Neural progenitor cell (in vitro differentiated cells): ENCODE measurements at regions not wholly inside any gene's neighbourhood (a gene's known extent, or its start where the extent isn't known, plus 50 kb on each side); places are given as distances from the start of the nearest gene placed in this dataset.

ENCODE experiments used
- DNase-seq: peaks from one replicate; pipeline ENCODE4 v3.0.0-alpha.2; 2016; ENCODE audit warnings: low spot score
- H2AFZ ChIP-seq: fragments of 200-600 bp; sonication (generic); replicated peaks from 2 replicates; pipeline ENCODE4 v1.6.1; 2016; ENCODE audit warnings: antibody characterized with exemption
- H3F3A ChIP-seq: fragments of 200-600 bp; sonication (generic); 2 replicates; pipeline ENCODE4 v1.6.1; 2016; ENCODE audit warnings: antibody characterized with exemption, low read depth
- H3K27ac ChIP-seq: fragments of 200-600 bp; sonication (generic); 2 replicates; pipeline ENCODE4 v1.5.1; 2016; ENCODE audit warnings: mild to moderate bottlenecking
- H3K27me3 ChIP-seq: fragments of 200-600 bp; sonication (generic); 2 replicates; pipeline ENCODE4 v1.6.1; 2016; ENCODE audit warnings: mild to moderate bottlenecking, moderate library complexity
- H3K36me3 ChIP-seq: fragments of 200-600 bp; sonication (generic); 2 replicates; pipeline ENCODE4 v1.5.1; 2016
- H3K4me1 ChIP-seq: fragments of 200-600 bp; sonication (generic); 2 replicates; pipeline ENCODE4 v1.6.1; 2016; ENCODE audit warnings: mixed run types
- H3K4me2 ChIP-seq: fragments of 200-600 bp; sonication (generic); 2 replicates; pipeline ENCODE4 v1.6.1; 2016
- H3K4me3 ChIP-seq: fragments of 200-600 bp; sonication (generic); 2 replicates; pipeline ENCODE4 v1.5.1; 2016
- H3K79me2 ChIP-seq: fragments of 200-600 bp; sonication (generic); 2 replicates; pipeline ENCODE4 v1.6.1; 2016; ENCODE audit warnings: low read depth
- H3K9ac ChIP-seq: fragments of 200-600 bp; sonication (generic); 2 replicates; pipeline ENCODE4 v1.6.1; 2016
- H3K9me3 ChIP-seq: fragments of 200-600 bp; sonication (generic); 2 replicates; pipeline ENCODE4 v1.5.1; 2016; ENCODE audit warnings: low read depth
- H4K20me1 ChIP-seq: fragments of 200-600 bp; sonication (generic); 2 replicates; pipeline ENCODE4 v1.6.1; 2016; ENCODE audit warnings: low read depth
- H3K27ac Mint-ChIP-seq: 3 replicates; pipeline ENCODE4 v1.8.0; 2021; ENCODE audit warnings: mixed read lengths
- H3K27me3 Mint-ChIP-seq: 2 replicates; pipeline ENCODE4 v1.8.0; 2022; ENCODE audit warnings: low read depth, mild to moderate bottlenecking, inconsistent platforms, moderate library complexity, mixed read lengths; ENCODE audit not compliant: insufficient read depth
- H3K36me3 Mint-ChIP-seq: 3 replicates; pipeline ENCODE4 v1.8.0; 2021; ENCODE audit warnings: mixed read lengths
- H3K4me1 Mint-ChIP-seq: 3 replicates; pipeline ENCODE4 v1.8.0; 2021; ENCODE audit warnings: mixed read lengths
- H3K4me3 Mint-ChIP-seq: 3 replicates; pipeline ENCODE4 v1.8.0; 2021; ENCODE audit warnings: mild to moderate bottlenecking, moderate library complexity, mixed read lengths
- H3K9me3 Mint-ChIP-seq: 3 replicates; pipeline ENCODE4 v1.8.0; 2020; ENCODE audit warnings: mixed read lengths
- EZH2 ChIP-seq: fragments of 200-600 bp; sonication (generic); IDR thresholded peaks from 2 replicates; pipeline ENCODE4 v1.6.1; 2017; ENCODE audit warnings: antibody characterized with exemption, mild to moderate bottlenecking, moderate library complexity
- EZH2phosphoT487 ChIP-seq: fragments of 200-600 bp; sonication (generic); IDR thresholded peaks from 2 replicates; pipeline ENCODE4 v1.6.1; 2017; ENCODE audit warnings: antibody characterized with exemption
- TF ChIP-seq, protein P1 (sequence below): fragments of 200-600 bp; sonication (generic); IDR thresholded peaks from 2 replicates; pipeline ENCODE4 v1.5.1; 2017; ENCODE audit warnings: antibody characterized with exemption, mild to moderate bottlenecking

DNA sequence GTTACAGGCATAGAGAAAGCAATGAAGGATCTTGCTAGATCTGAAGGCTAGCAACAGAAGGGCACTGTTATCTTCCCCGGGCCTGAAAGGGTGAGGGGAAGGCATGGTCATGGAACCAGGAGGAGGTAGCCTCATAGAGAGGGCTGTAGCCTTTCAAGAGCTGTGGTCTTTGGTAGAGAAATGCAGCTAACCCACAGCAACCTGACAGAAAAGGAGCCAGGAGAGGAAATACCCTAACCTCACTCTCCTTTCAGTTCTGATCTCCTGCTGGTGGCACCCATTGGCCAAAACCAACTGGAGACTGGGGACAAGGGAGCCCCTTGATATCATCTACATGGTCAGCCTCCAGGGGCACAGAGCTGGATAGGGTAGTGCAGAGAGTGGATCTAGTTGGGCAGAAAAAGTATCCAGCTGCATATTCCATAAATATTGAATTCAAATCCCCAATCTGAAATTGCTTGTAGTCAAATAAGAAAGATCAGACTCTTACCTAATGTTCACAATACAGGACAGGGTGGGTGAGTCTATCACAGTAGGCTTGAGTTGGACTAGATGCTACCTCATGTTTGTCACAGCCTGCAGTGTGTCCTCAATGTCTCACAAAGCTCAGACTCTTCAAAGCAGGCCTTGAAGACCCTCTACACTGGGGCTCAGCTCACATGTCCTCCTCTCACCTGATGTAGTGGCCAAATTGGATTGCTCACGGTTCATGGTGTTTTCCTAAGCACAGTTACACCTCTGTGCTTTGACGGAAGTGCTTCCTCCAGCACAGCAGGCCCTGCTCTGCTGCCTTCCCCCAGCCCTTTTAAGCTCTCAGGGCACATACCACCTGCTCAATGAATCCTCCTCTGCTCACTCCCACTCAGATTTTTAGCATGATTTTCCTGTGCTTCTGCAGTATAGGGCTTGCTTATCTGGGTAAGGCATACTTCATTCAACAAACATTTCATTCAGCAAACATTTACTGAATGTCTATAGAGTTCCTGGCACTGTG, 74.1 kb upstream of the JUN start:
- H3F3A ChIP-seq: peaks cover 12% of the 10 kb centered on the region
- H3K27ac ChIP-seq: no peak overlapping the region
- Mint-ChIP-seq H3K36me3 (no peaks in the 10 kb centered on the region), H3K27me3 (peaks cover 4% of the 10 kb centered on the region), H3K4me1 (peaks cover 25% of the 10 kb centered on the region), H3K9me3 (no peaks in the 10 kb centered on the region), H3K27ac (no peak overlapping the region), H3K4me3 (no peak overlapping the region)
- H3K9me3 ChIP-seq: no peaks in the 10 kb centered on the region
- H3K36me3 ChIP-seq: no peaks in the 10 kb centered on the region
- no peaks in the 10 kb centered on the region for H3K79me2 ChIP-seq
- no peak for DNase-seq
- TF ChIP-seq, protein P1, sequence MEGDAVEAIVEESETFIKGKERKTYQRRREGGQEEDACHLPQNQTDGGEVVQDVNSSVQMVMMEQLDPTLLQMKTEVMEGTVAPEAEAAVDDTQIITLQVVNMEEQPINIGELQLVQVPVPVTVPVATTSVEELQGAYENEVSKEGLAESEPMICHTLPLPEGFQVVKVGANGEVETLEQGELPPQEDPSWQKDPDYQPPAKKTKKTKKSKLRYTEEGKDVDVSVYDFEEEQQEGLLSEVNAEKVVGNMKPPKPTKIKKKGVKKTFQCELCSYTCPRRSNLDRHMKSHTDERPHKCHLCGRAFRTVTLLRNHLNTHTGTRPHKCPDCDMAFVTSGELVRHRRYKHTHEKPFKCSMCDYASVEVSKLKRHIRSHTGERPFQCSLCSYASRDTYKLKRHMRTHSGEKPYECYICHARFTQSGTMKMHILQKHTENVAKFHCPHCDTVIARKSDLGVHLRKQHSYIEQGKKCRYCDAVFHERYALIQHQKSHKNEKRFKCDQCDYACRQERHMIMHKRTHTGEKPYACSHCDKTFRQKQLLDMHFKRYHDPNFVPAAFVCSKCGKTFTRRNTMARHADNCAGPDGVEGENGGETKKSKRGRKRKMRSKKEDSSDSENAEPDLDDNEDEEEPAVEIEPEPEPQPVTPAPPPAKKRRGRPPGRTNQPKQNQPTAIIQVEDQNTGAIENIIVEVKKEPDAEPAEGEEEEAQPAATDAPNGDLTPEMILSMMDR: no peak
- no peak for TF ChIP-seq EZH2
- TF ChIP-seq EZH2phosphoT487: no peak
- H3K4me3 ChIP-seq: no peak overlapping the region
- H3K27me3 ChIP-seq: no peaks in the 10 kb centered on the region
- H2AFZ ChIP-seq: peak overlapping the region; percentile 7
- no peaks in the 10 kb centered on the region for H4K20me1 ChIP-seq
- H3K9ac ChIP-seq: no peak overlapping the region
- H3K4me1 ChIP-seq: peaks cover 21% of the 10 kb centered on the region
- H3K4me2 ChIP-seq: no peak overlapping the region

DNA sequence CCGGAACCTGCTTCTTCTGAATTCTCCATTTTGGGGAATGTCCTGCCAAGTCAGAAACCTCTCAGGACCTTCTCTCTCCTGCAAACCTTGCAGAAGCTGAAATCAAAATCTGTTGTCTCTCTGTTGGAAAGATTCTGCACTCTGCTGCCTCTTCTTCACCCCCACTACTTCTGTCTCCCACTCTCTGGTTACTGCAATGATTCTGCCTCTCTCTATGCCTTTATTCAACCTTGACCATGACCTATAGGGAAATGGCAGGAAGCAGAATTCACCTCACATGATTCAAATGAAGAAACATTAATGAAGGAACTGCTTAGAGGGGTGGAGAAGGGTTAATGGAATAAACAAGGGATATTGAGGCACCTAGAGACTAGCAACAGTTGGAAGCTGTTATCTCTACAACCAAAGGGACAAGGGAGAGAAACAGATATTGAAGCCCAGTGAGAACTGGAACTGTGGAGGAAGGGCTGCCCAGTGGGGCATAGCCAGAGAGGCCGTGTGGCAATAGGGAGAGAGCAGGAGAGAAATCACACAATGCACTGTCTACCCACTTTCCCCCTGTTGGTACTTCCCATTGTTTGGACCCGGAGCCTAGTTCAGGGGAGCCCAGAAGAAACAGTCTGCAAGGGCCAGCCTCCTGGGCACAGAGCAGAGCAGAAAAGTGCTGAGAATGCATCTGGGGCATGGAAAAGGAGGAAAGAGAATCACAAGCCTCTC, 76.1 kb upstream of the JUN start:
- H3F3A ChIP-seq: peaks cover 5% of the 10 kb centered on the region
- H3K27ac Mint-ChIP-seq: no peak overlapping the region
- no peaks in the 10 kb centered on the region for H3K9me3 ChIP-seq
- no peak overlapping the region for H3K4me3 ChIP-seq
- no peak overlapping the region for H3K9ac ChIP-seq
- H3K4me1 Mint-ChIP-seq: peaks cover 22% of the 10 kb centered on the region
- TF ChIP-seq, protein P1: no peak
- no peak for TF ChIP-seq EZH2phosphoT487
- no peak for TF ChIP-seq EZH2
- no peaks in the 10 kb centered on the region for H3K36me3 Mint-ChIP-seq
- H3K9me3 Mint-ChIP-seq: no peaks in the 10 kb centered on the region
- no peak overlapping the region for H3K4me2 ChIP-seq
- peaks cover 4% of the 10 kb centered on the region for H3K27me3 Mint-ChIP-seq
- no peaks in the 10 kb centered on the region for H3K36me3 ChIP-seq
- peaks cover 19% of the 10 kb centered on the region for H3K4me1 ChIP-seq
- no peak overlapping the region for H3K27ac ChIP-seq
- H3K27me3 ChIP-seq: no peaks in the 10 kb centered on the region
- no peak overlapping the region for H3K4me3 Mint-ChIP-seq
- no peaks in the 10 kb centered on the region for H4K20me1 ChIP-seq
- H3K79me2 ChIP-seq: no peaks in the 10 kb centered on the region
- H2AFZ ChIP-seq: no peak overlapping the region
- no peak for DNase-seq

DNA sequence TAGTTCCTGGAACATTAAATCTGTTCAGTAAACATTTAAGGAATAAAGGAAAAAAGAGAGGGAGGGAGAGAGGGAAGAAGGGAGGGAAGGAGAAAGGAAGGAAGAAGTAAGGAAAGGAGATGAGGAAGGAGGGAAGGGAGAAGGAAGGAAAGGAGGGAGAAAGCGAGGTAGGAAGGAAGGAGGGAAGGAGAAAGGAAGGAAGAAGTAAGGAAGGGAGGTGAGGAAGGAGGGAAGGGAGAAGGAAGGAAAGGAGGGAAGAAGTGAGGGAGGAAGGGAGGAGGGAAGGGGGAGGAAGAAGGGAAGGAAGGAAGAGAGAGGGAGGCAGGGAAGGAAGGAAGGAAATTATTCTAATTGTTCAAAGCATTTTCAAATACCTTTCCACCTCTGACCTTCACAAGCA, 77.2 kb upstream of the JUN start:
- peaks cover 5% of the 10 kb centered on the region for H3F3A ChIP-seq
- Mint-ChIP-seq H3K9me3 (no peaks in the 10 kb centered on the region), H3K27ac (no peak overlapping the region), H3K36me3 (no peaks in the 10 kb centered on the region), H3K27me3 (peaks cover 4% of the 10 kb centered on the region), H3K4me1 (peaks cover 19% of the 10 kb centered on the region), H3K4me3 (no peak overlapping the region)
- DNase-seq: no peak
- H4K20me1 ChIP-seq: no peaks in the 10 kb centered on the region
- H3K9me3 ChIP-seq: no peaks in the 10 kb centered on the region
- H3K27me3 ChIP-seq: no peaks in the 10 kb centered on the region
- no peaks in the 10 kb centered on the region for H3K79me2 ChIP-seq
- H3K9ac ChIP-seq: no peak overlapping the region
- no peak overlapping the region for H3K4me3 ChIP-seq
- peaks cover 19% of the 10 kb centered on the region for H3K4me1 ChIP-seq
- H3K36me3 ChIP-seq: no peaks in the 10 kb centered on the region
- TF ChIP-seq EZH2phosphoT487 (no peak), EZH2 (no peak)
- TF ChIP-seq, protein P1: no peak
- no peak overlapping the region for H3K27ac ChIP-seq
- no peak overlapping the region for H2AFZ ChIP-seq
- no peak overlapping the region for H3K4me2 ChIP-seq
